Uterus (tissue), 3 donors: ENCODE measurements at regions not wholly inside any gene's neighbourhood (a gene's known extent, or its start where the extent isn't known, plus 50 kb on each side); places are given as distances from the start of the nearest gene placed in this dataset.

Experiments
- DNase-seq, 2 donors: peaks; one replicate each; pipeline ENCODE4 v3.0.0-alpha.2; 2019 to 2020
- H3K27ac ChIP-seq, 2 donors: fragments of 200-600 bp; sonication (generic); 1 replicate in 1 of 2; 2 replicates in 1 of 2; pipeline ENCODE4 v1.5.1; 2016 to 2018
- H3K27me3 ChIP-seq, 2 donors: fragments of 200-600 bp; sonication (generic); one replicate each; pipeline ENCODE4 v1.5.1; 2018 to 2019; ENCODE audit warnings: control low read depth in 1 of 2
- H3K36me3 ChIP-seq, 2 donors: fragments of 200-600 bp; sonication (generic); one replicate each; pipeline ENCODE4 v1.5.1; 2019; ENCODE audit warnings: control low read depth in 1 of 2
- H3K4me1 ChIP-seq, 2 donors: fragments of 200-600 bp; sonication (generic); one replicate each; pipeline ENCODE4 v1.5.1; 2018 to 2019; ENCODE audit warnings: control low read depth in 1 of 2
- H3K4me3 ChIP-seq, 2 donors: fragments of 200-600 bp; sonication (generic); 1 replicate in 1 of 2; 2 replicates in 1 of 2; pipeline ENCODE4 v1.5.1; 2018 to 2019; ENCODE audit warnings: mild to moderate bottlenecking in 1 of 2
- H3K9me3 ChIP-seq, 2 donors: fragments of 200-600 bp; sonication (generic); one replicate each; pipeline ENCODE4 v1.5.1; 2019; ENCODE audit warnings: control low read depth in 1 of 2
- CTCF ChIP-seq, 4 experiments: fragments of 200-600 bp in 2 of 4; fragments of 450-650 bp in 2 of 4; sonication (generic) in 2 of 4; IDR thresholded peaks; one replicate each; pipeline ENCODE4 v1.5.1; 2016 to 2019; ENCODE audit warnings: antibody characterized with exemption in 4 of 4, mild to moderate bottlenecking in 2 of 4, moderate library complexity in 1 of 4
- POLR2A ChIP-seq, 2 donors: fragments of 450-650 bp; IDR thresholded peaks; one replicate each; pipeline ENCODE4 v1.6.1; 2016; ENCODE audit warnings: antibody characterized with exemption in 2 of 2, mild to moderate bottlenecking in 1 of 2, moderate library complexity in 1 of 2
- intact Hi-C: fragments of 100-400 bp; cut with DNase I; formaldehyde crosslinking; loops from one replicate; pipeline ENCODE4 v1.15.1; 2023; ENCODE audit warnings: low total_unique reads
- donor health status: DM: yes; HTN: yes; CAD: no.

- H3K27ac ChIP-seq = no peak overlapping the region
- no peaks in the 10 kb centered on the region for H3K9me3 ChIP-seq
- no peaks in the 10 kb centered on the region for H3K36me3 ChIP-seq
- no peak for DNase-seq
- H3K4me1 ChIP-seq = no peaks in the 10 kb centered on the region
- no peak for TF ChIP-seq POLR2A (IDR thresholded peaks at IDR 0.05)
- no peak for TF ChIP-seq CTCF (IDR thresholded peaks at IDR 0.05)
- intact Hi-C loops = no loop called here
- no peaks in the 10 kb centered on the region for H3K27me3 ChIP-seq
- no peak overlapping the region for H3K4me3 ChIP-seq
Observed at GRCh38 chr6:98641949-98642719, 192.2 kb upstream of the POU3F2 start.

GRCh38 chr6:98644063-98644462, 190.3 kb upstream of the POU3F2 start:
- Histone ChIP-seq H3K27me3 (no peaks in the 10 kb centered on the region), H3K4me3 (no peak overlapping the region), H3K9me3 (no peaks in the 10 kb centered on the region), H3K27ac (no peak overlapping the region), H3K36me3 (no peaks in the 10 kb centered on the region), H3K4me1 (no peaks in the 10 kb centered on the region)
- intact Hi-C loops = no loop called here
- DNase-seq = no peak
- no peak for TF ChIP-seq POLR2A (IDR thresholded peaks at IDR 0.05)

GRCh38 chr6:98648211-98648914, 186.0 kb upstream of the POU3F2 start:
- no peaks in the 10 kb centered on the region for H3K36me3 ChIP-seq
- intact Hi-C loops = no loop called here
- DNase-seq = no peak
- no peak overlapping the region for H3K27ac ChIP-seq
- H3K27me3 ChIP-seq = no peaks in the 10 kb centered on the region
- H3K9me3 ChIP-seq = no peaks in the 10 kb centered on the region
- H3K4me1 ChIP-seq = no peaks in the 10 kb centered on the region
- TF ChIP-seq CTCF (IDR thresholded peaks at IDR 0.05) (no peak), POLR2A (IDR thresholded peaks at IDR 0.05) (no peak)
- no peak overlapping the region for H3K4me3 ChIP-seq

GRCh38 chr6:98650941-98651340, 183.4 kb upstream of the POU3F2 start:
- H3K36me3 ChIP-seq = no peaks in the 10 kb centered on the region
- H3K9me3 ChIP-seq = no peaks in the 10 kb centered on the region
- TF ChIP-seq CTCF (IDR thresholded peaks at IDR 0.05) (no peak), POLR2A (IDR thresholded peaks at IDR 0.05) (no peak)
- H3K4me1 ChIP-seq = no peaks in the 10 kb centered on the region
- no peaks in the 10 kb centered on the region for H3K27me3 ChIP-seq
- no peak overlapping the region for H3K4me3 ChIP-seq
- intact Hi-C loops = no loop called here
- no peak for DNase-seq
- no peak overlapping the region for H3K27ac ChIP-seq

- H3K4me1 ChIP-seq = no peaks in the 10 kb centered on the region
- no peak for DNase-seq
- H3K9me3 ChIP-seq = no peaks in the 10 kb centered on the region
- no peaks in the 10 kb centered on the region for H3K36me3 ChIP-seq
- H3K27ac ChIP-seq = no peak overlapping the region
- no peak overlapping the region for H3K4me3 ChIP-seq
- no peaks in the 10 kb centered on the region for H3K27me3 ChIP-seq
- intact Hi-C loops = no loop called here
- TF ChIP-seq POLR2A (IDR thresholded peaks at IDR 0.05) (no peak), CTCF (IDR thresholded peaks at IDR 0.05) (no peak)
Observed at GRCh38 chr6:98653179-98653578, 181.2 kb upstream of the POU3F2 start.
